ENCODE measurements at regions not wholly inside any gene's neighbourhood (a gene's known extent, or its start where the extent isn't known, plus 50 kb on each side); places are given as distances from the start of the nearest gene placed in this dataset.

- TF ChIP-seq NBN (IDR thresholded peaks at IDR 0.05), result no peak
- TF ChIP-seq SRF (IDR thresholded peaks at IDR 0.05; ENCODE audit: low read depth in 2 of 2, low read length in 2 of 2), result no peak
- TF ChIP-seq, protein P1, sequence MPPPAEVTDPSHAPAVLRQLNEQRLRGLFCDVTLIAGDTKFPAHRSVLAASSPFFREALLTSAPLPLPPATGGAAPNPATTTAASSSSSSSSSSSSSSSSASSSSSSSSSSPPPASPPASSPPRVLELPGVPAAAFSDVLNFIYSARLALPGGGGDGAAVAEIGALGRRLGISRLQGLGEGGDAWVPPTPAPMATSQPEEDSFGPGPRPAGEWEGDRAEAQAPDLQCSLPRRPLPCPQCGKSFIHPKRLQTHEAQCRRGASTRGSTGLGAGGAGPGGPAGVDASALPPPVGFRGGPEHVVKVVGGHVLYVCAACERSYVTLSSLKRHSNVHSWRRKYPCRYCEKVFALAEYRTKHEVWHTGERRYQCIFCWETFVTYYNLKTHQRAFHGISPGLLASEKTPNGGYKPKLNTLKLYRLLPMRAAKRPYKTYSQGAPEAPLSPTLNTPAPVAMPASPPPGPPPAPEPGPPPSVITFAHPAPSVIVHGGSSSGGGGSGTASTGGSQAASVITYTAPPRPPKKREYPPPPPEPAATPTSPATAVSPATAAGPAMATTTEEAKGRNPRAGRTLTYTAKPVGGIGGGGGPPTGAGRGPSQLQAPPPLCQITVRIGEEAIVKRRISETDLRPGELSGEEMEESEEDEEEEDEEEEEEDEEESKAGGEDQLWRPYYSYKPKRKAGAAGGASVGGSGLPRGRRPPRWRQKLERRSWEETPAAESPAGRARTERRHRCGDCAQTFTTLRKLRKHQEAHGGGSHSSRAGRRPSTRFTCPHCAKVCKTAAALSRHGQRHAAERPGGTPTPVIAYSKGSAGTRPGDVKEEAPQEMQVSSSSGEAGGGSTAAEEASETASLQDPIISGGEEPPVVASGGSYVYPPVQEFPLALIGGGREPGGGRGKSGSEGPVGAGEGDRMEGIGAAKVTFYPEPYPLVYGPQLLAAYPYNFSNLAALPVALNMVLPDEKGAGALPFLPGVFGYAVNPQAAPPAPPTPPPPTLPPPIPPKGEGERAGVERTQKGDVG (CRISPR knock-in tag; IDR thresholded peaks at IDR 0.05), result no peak
- TF ChIP-seq RBBP5 (conservative IDR thresholded peaks at IDR 0.05), result no peak
- TF ChIP-seq ZNF24 (IDR thresholded peaks at IDR 0.05), result no peak
- no peak for TF ChIP-seq CREM (IDR thresholded peaks at IDR 0.05; ENCODE audit: low read depth)
- TF ChIP-seq SUZ12 (IDR thresholded peaks at IDR 0.05; ENCODE audit: unreplicated experiment), result no peak
- TF ChIP-seq ZNF274 (IDR thresholded peaks at IDR 0.05; ENCODE audit: insufficient read depth, insufficient read length), result no peak
- TF ChIP-seq RUNX3 (IDR thresholded peaks at IDR 0.05; ENCODE audit: low read length), result peak; percentile 41
- no peak for TF ChIP-seq TCF7 (IDR thresholded peaks at IDR 0.05; ENCODE audit: borderline replicate concordance)
- no peak for TF ChIP-seq HDAC2 (IDR thresholded peaks at IDR 0.05)
- TF ChIP-seq ZBED1 (IDR thresholded peaks at IDR 0.05; ENCODE audit: borderline replicate concordance), result no peak
- TF ChIP-seq RELA (IDR thresholded peaks at IDR 0.05; ENCODE audit: borderline replicate concordance, partially characterized antibody), result no peak
- TF ChIP-seq, protein P2, sequence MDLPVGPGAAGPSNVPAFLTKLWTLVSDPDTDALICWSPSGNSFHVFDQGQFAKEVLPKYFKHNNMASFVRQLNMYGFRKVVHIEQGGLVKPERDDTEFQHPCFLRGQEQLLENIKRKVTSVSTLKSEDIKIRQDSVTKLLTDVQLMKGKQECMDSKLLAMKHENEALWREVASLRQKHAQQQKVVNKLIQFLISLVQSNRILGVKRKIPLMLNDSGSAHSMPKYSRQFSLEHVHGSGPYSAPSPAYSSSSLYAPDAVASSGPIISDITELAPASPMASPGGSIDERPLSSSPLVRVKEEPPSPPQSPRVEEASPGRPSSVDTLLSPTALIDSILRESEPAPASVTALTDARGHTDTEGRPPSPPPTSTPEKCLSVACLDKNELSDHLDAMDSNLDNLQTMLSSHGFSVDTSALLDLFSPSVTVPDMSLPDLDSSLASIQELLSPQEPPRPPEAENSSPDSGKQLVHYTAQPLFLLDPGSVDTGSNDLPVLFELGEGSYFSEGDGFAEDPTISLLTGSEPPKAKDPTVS (IDR thresholded peaks at IDR 0.05; ENCODE audit: low read depth, low read length), result no peak
- no peak for TF ChIP-seq TCF3 (IDR thresholded peaks at IDR 0.05; ENCODE audit: borderline replicate concordance, insufficient read depth, low read depth, low read length)
- no peak for TF ChIP-seq POLR2AphosphoS5 (IDR thresholded peaks at IDR 0.05; ENCODE audit: low read length)
- TF ChIP-seq GABPA (IDR thresholded peaks at IDR 0.05; ENCODE audit: low read depth), result no peak
- no peak for TF ChIP-seq PAX5 (IDR thresholded peaks at IDR 0.05; ENCODE audit: borderline replicate concordance, low read depth, low read length)
- TF ChIP-seq CHD1 (IDR thresholded peaks at IDR 0.05; ENCODE audit: low read depth, low read length), result no peak
- TF ChIP-seq NFXL1 (IDR thresholded peaks at IDR 0.05; ENCODE audit: borderline replicate concordance), result no peak
- TF ChIP-seq ATF7 (IDR thresholded peaks at IDR 0.05; ENCODE audit: low read depth), result peak; percentile 14; the same call in 1 of the 2 replicates
- peak; percentile 84 for TF ChIP-seq MEF2B (IDR thresholded peaks at IDR 0.05; ENCODE audit: partially characterized antibody, poor library complexity, severe bottlenecking)
- TF ChIP-seq DPF2 (IDR thresholded peaks at IDR 0.05), result peak; percentile 33; the same call in 1 of the 2 replicates
- TF ChIP-seq ESRRA (IDR thresholded peaks at IDR 0.05; ENCODE audit: low read length), result no peak
- TF ChIP-seq MTA3 (IDR thresholded peaks at IDR 0.05; ENCODE audit: borderline replicate concordance, low read length), result no peak
- no peak for TF ChIP-seq IRF4 (IDR thresholded peaks at IDR 0.05; ENCODE audit: low read depth, low read length)
- TF ChIP-seq, protein P3, sequence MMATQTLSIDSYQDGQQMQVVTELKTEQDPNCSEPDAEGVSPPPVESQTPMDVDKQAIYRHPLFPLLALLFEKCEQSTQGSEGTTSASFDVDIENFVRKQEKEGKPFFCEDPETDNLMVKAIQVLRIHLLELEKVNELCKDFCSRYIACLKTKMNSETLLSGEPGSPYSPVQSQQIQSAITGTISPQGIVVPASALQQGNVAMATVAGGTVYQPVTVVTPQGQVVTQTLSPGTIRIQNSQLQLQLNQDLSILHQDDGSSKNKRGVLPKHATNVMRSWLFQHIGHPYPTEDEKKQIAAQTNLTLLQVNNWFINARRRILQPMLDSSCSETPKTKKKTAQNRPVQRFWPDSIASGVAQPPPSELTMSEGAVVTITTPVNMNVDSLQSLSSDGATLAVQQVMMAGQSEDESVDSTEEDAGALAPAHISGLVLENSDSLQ (IDR thresholded peaks at IDR 0.05), result no peak
Measured at GRCh38 chr6:82507112-82507511, 143.5 kb downstream of the TPBG start (continued).
